Activated CD4-positive, alpha-beta T cell treated with anti-CD3 and anti-CD28 coated beads, Interleukin-2, amount 50 U/mL, for 48 hours (primary cell): ENCODE measurements at regions not wholly inside any gene's neighbourhood (a gene's known extent, or its start where the extent isn't known, plus 50 kb on each side); places are given as distances from the start of the nearest gene placed in this dataset.

Experiments used
- DNase-seq, 2 experiments: peaks; one replicate each; pipeline ENCODE4 v3.0.0-alpha.2; 2020

DNA sequence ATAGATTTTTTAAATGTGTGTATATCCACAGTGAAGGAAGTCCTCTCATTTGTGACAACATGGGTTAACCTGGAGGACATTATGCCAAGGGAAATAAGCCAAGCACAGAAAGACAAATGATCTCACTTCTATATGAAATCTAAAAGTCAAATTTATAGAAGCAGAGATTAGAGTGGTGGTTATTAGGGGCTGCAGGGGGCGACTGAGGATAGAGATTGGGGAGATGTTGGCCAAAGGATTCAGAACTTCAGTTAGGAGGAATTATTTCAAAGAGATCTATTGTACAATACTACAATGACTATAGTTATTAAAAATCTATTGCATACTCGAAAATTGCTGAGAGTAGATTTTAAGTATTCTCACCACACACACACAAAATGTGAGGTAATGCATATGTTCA lies 252.4 kb upstream of the SLC39A10 start:
- no peak for DNase-seq

GRCh38 chr2:195396479-195396878 lies 260.5 kb upstream of the SLC39A10 start:
- no peak for DNase-seq

DNA sequence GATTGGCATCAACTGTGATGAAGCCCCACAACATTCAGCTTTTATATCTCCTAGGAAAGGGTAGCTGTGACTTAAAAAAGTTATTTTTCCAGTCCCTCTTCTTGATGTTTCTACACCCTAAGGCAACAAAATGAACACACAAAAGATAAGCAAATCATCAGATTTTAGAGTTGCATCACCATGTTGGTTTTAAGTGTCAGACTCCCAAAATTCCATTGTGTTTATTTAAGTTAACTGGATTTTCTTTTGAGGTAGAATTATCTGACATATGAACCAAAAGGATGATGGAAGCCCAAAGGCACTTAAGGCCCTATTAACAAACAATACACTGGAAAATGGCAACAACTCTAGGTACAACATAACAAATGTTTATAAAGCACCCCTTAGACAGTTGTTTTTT lies 261.7 kb upstream of the SLC39A10 start:
- DNase-seq = no peak

GRCh38 chr2:195392446-195393336 lies 264.3 kb upstream of the SLC39A10 start:
- DNase-seq = no peak

DNA sequence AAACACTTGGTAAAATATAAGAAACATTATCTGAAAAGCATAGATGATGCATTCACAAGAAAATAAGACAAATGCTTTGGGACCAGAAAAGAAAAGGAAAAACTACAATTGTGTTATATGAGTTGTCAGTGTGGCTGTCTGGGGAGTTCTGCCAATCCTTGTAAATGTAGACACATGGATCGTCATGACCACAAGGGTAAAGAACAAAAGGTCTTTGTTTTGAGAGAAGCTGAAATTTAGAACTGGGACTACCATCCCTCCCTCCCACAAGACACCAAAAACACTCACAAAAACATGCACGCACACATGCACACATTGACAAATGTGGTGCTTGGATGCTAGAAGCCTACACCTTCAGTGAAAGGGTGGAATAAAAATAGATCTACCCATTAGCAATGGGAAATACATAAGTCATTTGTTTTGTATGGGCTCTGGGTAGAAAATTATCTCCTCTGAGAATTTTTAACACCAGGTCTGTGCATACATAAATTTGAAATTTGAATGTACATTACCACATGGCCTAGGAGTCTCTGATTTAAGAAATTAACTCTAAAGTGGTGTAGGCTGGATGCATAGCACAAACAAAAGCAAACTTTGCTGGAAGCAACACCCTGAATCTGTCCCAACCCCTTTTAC lies 266.2 kb upstream of the SLC39A10 start:
- DNase-seq = no peak

DNA sequence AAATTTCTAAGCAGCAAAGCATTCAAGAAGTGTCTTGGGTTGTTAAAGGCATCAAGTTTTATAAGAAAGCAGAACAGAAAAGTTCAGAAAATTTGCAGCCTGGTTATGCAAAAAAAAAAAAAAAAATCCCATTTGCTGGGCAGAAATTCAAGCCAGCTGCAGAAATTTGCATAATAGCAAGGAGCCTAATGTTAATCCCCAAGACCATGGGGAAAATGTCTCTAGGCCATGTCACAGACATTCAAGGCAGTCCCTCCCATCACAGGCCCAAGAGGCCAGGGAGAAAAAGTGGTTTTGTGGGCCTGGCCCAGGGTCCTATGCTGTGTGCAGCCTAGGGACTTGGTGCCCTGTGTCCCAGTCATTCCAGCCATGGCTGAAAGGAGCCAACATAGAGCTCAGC lies 269.0 kb upstream of the SLC39A10 start:
- DNase-seq = no peak

- DNase-seq = peak in 1 of 2 experiments; percentile 10
These were observed 274.8 kb upstream of the SLC39A10 start for GRCh38 chr2:195382186-195382585.

DNA sequence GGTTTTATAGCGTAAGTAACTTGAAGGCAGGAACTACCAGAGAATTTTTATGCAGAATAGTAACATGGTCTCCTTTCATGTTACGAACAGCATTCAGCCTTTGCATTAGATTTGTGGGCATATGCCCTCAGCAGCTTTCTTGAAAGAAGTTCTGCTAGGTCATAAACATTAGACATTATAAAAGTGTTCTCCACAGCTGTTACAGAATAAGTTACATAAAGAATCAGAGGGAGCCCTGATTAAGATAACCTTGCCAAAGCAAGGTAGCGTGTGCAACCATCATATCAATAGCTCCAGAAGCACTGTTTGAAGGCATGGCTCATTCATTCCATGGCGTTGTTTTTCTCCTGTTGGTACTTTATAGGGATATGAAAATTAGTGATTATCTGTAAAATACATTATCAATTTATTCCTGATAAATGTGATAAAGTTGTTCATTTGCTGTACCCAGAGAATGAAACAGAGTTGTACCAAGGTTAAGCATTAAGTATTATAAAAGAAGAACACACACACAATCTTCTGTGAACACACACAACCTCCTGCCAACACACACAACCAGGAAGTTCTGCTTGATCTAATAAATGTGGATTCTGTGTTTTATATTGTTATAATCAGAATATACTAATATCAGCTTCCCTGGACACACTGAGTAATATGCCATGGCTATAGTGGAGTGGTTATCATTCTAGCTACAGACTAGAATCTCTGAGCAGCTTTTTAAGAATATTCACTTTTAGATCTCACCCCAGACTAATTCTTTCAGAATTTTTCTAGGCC lies 286.7 kb upstream of the SLC39A10 start:
- DNase-seq = no peak

GRCh38 chr2:195369218-195369587 lies 287.8 kb upstream of the SLC39A10 start:
- DNase-seq = no peak

GRCh38 chr2:195368249-195369217 lies 288.5 kb upstream of the SLC39A10 start:
- no peak for DNase-seq

- no peak for DNase-seq
These were observed 289.2 kb upstream of the SLC39A10 start for GRCh38 chr2:195367809-195368208.

DNA sequence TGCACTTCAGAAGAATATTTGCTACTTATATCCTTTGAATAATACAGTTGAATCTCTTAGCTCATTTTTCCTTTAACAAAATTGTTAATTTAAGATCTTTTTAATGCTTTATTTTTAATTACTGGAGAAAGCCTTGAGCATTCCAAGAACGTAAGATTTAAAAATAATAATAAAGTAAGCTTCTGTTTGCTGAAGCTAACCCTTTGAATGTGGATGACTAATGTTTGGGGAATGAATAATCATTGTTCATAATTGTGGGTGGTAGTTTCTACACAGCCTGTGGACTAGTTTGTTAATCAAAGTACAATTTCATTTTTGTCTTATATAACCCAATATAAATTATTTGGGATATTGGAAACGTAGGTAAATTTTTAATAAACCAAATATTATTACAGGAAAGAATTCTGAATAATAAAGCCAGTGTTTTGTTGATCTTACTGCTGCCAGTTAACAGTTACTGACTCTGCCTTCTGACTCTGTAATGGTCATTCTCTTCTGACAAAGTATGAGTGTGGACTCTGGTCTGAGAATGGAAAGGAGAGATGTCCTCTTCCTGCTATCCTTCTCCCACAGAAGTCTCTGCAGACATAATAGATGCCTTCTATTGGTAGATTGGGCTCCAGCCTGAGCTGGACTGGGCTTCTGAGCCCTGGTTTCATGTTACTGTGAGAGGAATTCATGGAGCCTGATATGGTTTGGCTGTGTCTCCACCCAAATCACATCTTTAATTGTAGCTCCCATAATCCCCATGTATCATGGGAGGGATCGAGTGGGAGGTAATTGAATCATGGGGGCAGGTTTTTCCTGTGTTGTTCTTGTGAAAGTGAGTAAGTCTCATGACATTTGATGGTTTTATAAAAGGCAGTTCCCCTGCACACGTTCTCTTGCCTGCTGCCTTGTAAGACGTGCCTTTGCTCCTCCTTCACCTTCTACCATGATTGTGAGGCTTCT lies 292.7 kb upstream of the SLC39A10 start:
- DNase-seq = no peak

GRCh38 chr2:195363496-195363895 lies 293.5 kb upstream of the SLC39A10 start:
- no peak for DNase-seq

DNA sequence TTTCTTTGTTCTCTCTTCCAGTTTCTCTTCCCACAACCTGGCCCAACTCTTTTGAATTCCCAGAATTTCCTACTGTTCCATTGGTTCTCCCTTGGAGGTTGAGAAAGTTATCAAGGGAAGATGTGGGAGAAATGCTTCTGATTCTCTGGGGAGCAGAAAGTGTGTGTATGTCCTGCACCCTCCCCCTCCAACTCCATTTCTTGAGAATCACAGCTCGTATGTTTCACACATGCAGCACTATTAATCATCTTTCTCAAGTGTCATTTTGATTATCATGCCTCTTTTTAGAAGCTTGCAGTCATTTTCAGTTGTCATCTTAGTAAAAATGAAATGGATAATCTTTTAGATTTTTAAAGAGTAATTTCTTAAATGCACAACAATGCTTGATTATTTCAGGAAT lies 296.8 kb upstream of the SLC39A10 start:
- DNase-seq = peak in 1 of 2 experiments; percentile 8

DNA sequence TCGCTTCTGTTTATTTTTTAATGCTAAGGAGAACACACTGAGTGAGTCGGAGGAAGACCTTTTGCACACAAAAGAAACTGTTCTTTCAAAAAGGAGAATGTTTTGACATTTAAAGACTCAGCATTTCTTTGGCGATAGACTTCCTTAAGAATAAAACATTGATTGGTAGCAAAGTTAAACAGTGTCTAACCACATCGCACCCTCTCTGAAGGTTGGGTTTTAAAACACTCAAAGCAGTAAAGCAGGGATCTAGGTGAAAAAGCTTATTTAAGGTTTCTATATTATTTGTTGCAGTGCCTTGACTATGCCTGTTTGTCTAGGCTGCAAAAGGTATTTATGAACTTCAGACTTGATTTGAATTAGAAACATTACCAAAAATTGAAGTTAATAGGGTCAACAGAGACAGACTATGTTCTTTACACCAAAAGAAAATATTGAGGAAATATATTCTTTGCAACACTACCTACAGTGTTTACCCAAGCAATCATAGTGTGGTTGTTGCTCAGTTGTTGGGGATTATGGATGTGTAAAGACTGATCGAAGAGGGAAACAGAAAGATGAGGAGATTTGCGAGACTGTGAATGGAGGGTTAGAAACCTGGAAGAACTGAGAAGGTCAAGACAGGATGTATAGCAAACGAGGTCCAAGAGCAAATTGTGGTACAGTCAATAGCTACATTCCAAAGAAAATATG lies 297.8 kb upstream of the SLC39A10 start:
- no peak for DNase-seq

DNA sequence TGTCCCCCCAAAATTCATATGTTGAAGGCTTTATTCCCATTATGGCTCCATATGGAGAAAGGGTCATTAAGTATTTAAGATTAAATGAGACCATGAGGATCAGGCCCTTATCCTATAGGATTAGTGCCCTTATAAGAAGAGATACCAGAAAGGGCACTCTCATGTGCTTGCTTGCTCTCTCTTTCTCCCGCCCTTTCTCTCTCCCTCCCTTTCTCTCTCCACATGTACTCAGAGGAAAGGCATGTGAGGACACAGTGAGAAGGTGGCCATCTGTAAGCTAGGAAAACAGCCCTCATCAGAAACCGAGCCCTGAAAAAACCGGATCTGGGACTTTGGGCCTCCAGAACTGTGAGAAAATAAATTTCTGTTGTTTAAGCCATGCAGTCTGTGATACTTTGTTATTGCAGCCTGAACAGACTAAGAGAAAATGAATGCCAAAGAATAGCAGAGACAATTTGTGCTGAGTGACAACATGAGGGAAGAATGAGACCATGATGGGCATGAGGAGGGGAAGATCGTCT lies 300.0 kb upstream of the SLC39A10 start:
- no peak for DNase-seq

DNA sequence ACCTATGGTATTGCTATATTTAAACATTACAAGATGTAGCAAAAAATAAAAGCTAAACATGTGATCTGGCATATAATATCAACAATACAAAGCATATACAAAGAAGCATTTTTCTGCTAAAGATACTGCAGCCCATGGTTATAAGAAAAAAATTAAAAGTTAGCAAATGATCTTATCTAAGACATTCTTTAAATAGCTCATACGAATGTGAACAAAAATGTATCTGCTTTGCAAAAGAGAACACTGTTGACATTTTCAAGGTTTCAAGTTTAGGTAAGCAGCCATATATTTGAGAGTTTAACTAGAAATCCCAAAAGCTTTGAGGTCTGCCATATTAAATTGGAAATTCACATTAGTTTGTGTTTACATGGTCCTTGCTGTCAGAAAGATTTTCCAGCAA lies 301.0 kb upstream of the SLC39A10 start:
- DNase-seq = no peak

- DNase-seq = no peak
These were observed 304.4 kb upstream of the SLC39A10 start for GRCh38 chr2:195352581-195352980.

DNA sequence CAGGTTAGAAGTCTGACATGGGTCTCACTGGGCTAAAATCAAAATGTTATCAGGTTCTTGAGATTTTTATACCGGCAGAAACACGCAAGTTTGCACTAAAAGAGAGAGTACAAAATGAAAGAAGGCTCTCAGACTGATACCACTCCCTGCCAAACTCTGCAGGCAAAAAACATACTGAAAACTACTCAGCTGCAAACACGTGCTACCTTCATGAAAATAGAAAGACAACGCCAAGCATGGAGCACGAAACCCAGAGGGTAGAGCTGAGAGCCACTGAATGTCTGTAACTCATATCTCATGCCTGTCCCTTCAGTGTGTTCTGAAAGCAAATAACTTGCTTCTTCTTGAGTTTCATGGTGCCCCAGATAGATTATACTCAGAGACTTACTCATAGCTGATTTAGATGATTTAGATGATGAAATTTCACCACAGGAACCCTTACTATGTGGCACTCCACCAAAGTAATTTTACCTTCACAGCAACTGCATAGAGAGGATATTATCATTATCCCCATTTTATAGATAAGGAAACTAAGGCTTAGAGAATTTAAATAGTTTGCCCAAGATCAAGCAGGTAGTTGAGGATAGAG lies 313.0 kb upstream of the SLC39A10 start:
- DNase-seq = no peak

DNA sequence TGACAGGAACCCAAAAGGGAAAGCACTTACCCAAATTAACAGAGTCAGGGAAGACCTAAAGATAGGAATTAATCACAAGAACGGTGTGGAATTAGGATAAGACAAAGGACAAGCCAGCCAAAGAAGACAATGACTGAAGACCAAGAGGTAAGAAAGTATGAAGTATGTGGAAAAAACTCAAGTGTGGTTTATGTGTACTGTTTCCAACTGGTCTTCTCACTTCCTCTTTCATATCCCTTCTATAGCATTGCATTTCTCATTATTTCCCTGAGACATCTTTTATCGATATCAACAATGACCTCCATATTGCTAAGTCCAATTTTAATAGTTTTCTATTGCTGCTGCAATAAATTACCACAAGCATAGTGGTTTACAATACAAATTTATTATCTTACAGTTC lies 313.5 kb upstream of the SLC39A10 start:
- no peak for DNase-seq
